Suprapubic skin (tissue), 4 donors: ENCODE measurements at regions not wholly inside any gene's neighbourhood (a gene's known extent, or its start where the extent isn't known, plus 50 kb on each side); places are given as distances from the start of the nearest gene placed in this dataset.
A peak's percentile ranks its signal among the peaks of the same experiment; 100 is the strongest.
"Not testable (repeated sequence)": the region's sequence is repeated elsewhere in the genome, so short reads cannot be mapped to it uniquely, and the experiment has no call there.

ENCODE experiments used
- DNase-seq, 2 donors: peaks; one replicate each; pipeline ENCODE4 v3.0.0-alpha.2; 2019; ENCODE audit warnings: low spot score in 2 of 2
- H3K27ac ChIP-seq: fragments of 200-600 bp; sonication (generic); one replicate; pipeline ENCODE4 v1.5.1; 2019
- H3K27me3 ChIP-seq: fragments of 200-600 bp; sonication (generic); one replicate; pipeline ENCODE4 v1.5.1; 2019
- H3K36me3 ChIP-seq: fragments of 200-600 bp; sonication (generic); one replicate; pipeline ENCODE4 v1.5.1; 2019
- H3K4me1 ChIP-seq: fragments of 200-600 bp; sonication (generic); one replicate; pipeline ENCODE4 v1.5.1; 2019
- H3K4me3 ChIP-seq: fragments of 200-600 bp; sonication (generic); one replicate; pipeline ENCODE4 v1.5.1; 2019; ENCODE audit warnings: mild to moderate bottlenecking
- H3K9me3 ChIP-seq: fragments of 200-600 bp; sonication (generic); one replicate; pipeline ENCODE4 v1.5.1; 2019
- CTCF ChIP-seq, 2 donors: fragments of 200-600 bp in 1 of 2; fragments of 450-650 bp in 1 of 2; sonication (generic) in 1 of 2; IDR thresholded peaks; one replicate each; pipeline ENCODE4 v1.5.1; 2016 to 2019; ENCODE audit warnings: antibody characterized with exemption in 2 of 2, mild to moderate bottlenecking in 1 of 2, moderate library complexity in 1 of 2
- EP300 ChIP-seq: sonication (generic); formaldehyde crosslinking; IDR thresholded peaks from one replicate; pipeline ENCODE4 v1.6.1; 2017; ENCODE audit warnings: antibody characterized with exemption
- POLR2A ChIP-seq, 2 donors: fragments of 450-650 bp; IDR thresholded peaks; one replicate each; pipeline ENCODE4 v1.6.1; 2017; ENCODE audit warnings: antibody characterized with exemption in 2 of 2, mild to moderate bottlenecking in 2 of 2, moderate library complexity in 2 of 2
- POLR2AphosphoS5 ChIP-seq, 3 donors: sonication (generic); formaldehyde crosslinking; IDR thresholded peaks; one replicate each; pipeline ENCODE4 v1.6.1; 2017; ENCODE audit warnings: antibody characterized with exemption in 3 of 3
- WGBS: methylation state at CpG from one replicate; pipeline ENCODE4 v1.1.5; 2018; 5-methylcytosine and 5-hydroxymethylcytosine counted together

GRCh38 chr6:26273673-26274588 lies 91.1 kb upstream of the BTN3A2 start:
- no peaks in the 10 kb centered on the region for H3K36me3 ChIP-seq
- no peaks in the 10 kb centered on the region for H3K27me3 ChIP-seq
- WGBS, result 11% methylated on average over 21 of the region's 21 CpGs
- no peaks in the 10 kb centered on the region for H3K9me3 ChIP-seq
- no peak for DNase-seq
- H3K4me3 ChIP-seq, result peak overlapping the region; percentile 59
- peak overlapping the region; percentile 95 for H3K27ac ChIP-seq
- TF ChIP-seq CTCF (IDR thresholded peaks at IDR 0.05) (no peak), POLR2A (IDR thresholded peaks at IDR 0.05) (no peak), EP300 (no peak), POLR2AphosphoS5 (IDR thresholded peaks at IDR 0.05) (no peak)
- peaks cover 29% of the 10 kb centered on the region for H3K4me1 ChIP-seq

- Histone ChIP-seq H3K4me1 (peaks cover 28% of the 10 kb centered on the region), H3K4me3 (no peak overlapping the region), H3K27me3 (no peaks in the 10 kb centered on the region), H3K9me3 (no peaks in the 10 kb centered on the region), H3K27ac (no peak overlapping the region), H3K36me3 (no peaks in the 10 kb centered on the region)
- DNase-seq, result no peak
- TF ChIP-seq POLR2A (IDR thresholded peaks at IDR 0.05) (no peak), CTCF (IDR thresholded peaks at IDR 0.05) (no peak), EP300 (no peak), POLR2AphosphoS5 (IDR thresholded peaks at IDR 0.05) (no peak)
- WGBS, result 68% methylated on average over 2 of the region's 2 CpGs
These were observed 89.3 kb upstream of the BTN3A2 start for GRCh38 chr6:26275663-26276062.

- TF ChIP-seq EP300 (no peak), POLR2AphosphoS5 (IDR thresholded peaks at IDR 0.05) (no peak), CTCF (IDR thresholded peaks at IDR 0.05) (no peak), POLR2A (IDR thresholded peaks at IDR 0.05) (no peak)
- Histone ChIP-seq H3K9me3 (no peaks in the 10 kb centered on the region), H3K27ac (no peak overlapping the region), H3K4me1 (peaks cover 16% of the 10 kb centered on the region), H3K36me3 (no peaks in the 10 kb centered on the region), H3K27me3 (no peaks in the 10 kb centered on the region), H3K4me3 (no peak overlapping the region)
- no peak for DNase-seq
- WGBS, result 80% methylated on average over 6 of the region's 6 CpGs
These were observed 88.0 kb upstream of the BTN3A2 start for GRCh38 chr6:26276841-26277648.

DNA sequence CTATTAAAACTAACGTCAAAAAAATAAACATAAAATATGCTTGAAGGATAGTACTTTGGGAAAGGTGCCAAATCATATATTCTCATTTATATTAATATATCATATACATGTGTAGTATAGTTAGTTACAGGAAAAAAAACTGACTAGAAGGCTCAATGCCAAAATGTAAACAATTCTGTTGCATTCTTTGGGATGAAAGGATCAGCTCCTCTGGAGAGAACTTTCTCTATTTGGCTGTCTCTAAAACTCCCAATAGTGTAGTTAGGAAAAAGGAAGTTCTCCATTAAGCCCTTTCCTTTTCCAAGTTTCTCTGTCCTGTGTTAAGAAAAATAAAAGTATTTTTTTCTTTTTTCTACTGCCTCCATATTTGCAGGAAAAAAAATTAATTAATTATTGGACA lies 86.5 kb upstream of the BTN3A2 start:
- H3K9me3 ChIP-seq, result no peaks in the 10 kb centered on the region
- H3K4me3 ChIP-seq, result no peak overlapping the region
- peaks cover 11% of the 10 kb centered on the region for H3K4me1 ChIP-seq
- no peaks in the 10 kb centered on the region for H3K27me3 ChIP-seq
- 49% methylated on average over 1 of the region's 1 CpG for WGBS
- H3K36me3 ChIP-seq, result no peaks in the 10 kb centered on the region
- DNase-seq, result no peak
- H3K27ac ChIP-seq, result no peak overlapping the region
- TF ChIP-seq EP300, result no peak

DNA sequence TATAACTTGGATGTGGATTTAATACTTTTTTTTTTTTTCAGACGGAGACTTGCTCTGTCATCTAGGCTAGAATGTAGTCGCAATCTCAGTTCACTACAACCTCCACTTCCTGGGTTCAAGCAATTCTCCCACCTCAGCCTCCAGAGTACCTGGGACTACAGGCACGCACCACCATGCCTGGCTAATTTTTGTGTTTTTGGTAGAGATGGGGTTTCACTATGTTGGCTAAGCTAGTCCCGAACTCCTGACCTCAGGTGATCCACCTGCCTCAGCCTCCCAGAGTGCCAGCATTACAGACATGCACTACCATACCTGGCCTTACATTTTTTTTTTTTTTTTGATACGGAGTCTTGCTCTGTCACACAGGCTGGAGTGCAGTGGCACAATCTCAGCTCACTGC lies 85.6 kb upstream of the BTN3A2 start:
- not testable (repeated sequence) for H3K9me3 ChIP-seq, H3K27me3 ChIP-seq, H3K36me3 ChIP-seq, H3K4me3 ChIP-seq, H3K27ac ChIP-seq, DNase-seq
- H3K4me1 ChIP-seq, result peaks cover 12% of the 10 kb centered on the region
- 93% methylated on average over 5 of the region's 5 CpGs for WGBS

- TF ChIP-seq CTCF (IDR thresholded peaks at IDR 0.05) (no peak), POLR2AphosphoS5 (IDR thresholded peaks at IDR 0.05) (no peak), EP300 (no peak), POLR2A (IDR thresholded peaks at IDR 0.05) (no peak)
- Histone ChIP-seq H3K36me3 (no peaks in the 10 kb centered on the region), H3K4me3 (no peak overlapping the region), H3K9me3 (no peaks in the 10 kb centered on the region), H3K27ac (no peak overlapping the region), H3K27me3 (no peaks in the 10 kb centered on the region), H3K4me1 (peaks cover 15% of the 10 kb centered on the region)
- 96% methylated on average over 1 of the region's 1 CpG for WGBS
- DNase-seq, result no peak
These were observed 84.6 kb upstream of the BTN3A2 start for GRCh38 chr6:26280407-26280806.
